Mucosa of stomach (tissue), 1 donor: ENCODE measurements at regions not wholly inside any gene's neighbourhood (a gene's known extent, or its start where the extent isn't known, plus 50 kb on each side); places are given as distances from the start of the nearest gene placed in this dataset.
"Not testable (repeated sequence)": the region's sequence is repeated elsewhere in the genome, so short reads cannot be mapped to it uniquely, and the experiment has no call there.

Experiments
- H3K27me3 ChIP-seq: one replicate; pipeline ENCODE4 v1.7.0; 2013; ENCODE audit warnings: mild to moderate bottlenecking, low read length; ENCODE audit not compliant: control insufficient read depth, insufficient read depth
- H3K36me3 ChIP-seq: one replicate; pipeline ENCODE4 v1.7.0; 2013; ENCODE audit warnings: low read length; ENCODE audit not compliant: control insufficient read depth, insufficient read depth
- H3K4me1 ChIP-seq: one replicate; pipeline ENCODE4 v1.7.0; 2013; ENCODE audit warnings: mild to moderate bottlenecking, low read length; ENCODE audit not compliant: control insufficient read depth, insufficient read depth
- H3K4me3 ChIP-seq: one replicate; pipeline ENCODE4 v1.7.0; 2013; ENCODE audit warnings: low read length
- H3K9ac ChIP-seq: one replicate; pipeline ENCODE4 v1.7.0; 2013; ENCODE audit warnings: mild to moderate bottlenecking, low read length, moderate library complexity
- H3K9me3 ChIP-seq: one replicate; pipeline ENCODE4 v1.7.0; 2013; ENCODE audit warnings: mild to moderate bottlenecking, low read length, moderate library complexity; ENCODE audit not compliant: control insufficient read depth
- donor health status: Pancreatic carcinoma.

DNA sequence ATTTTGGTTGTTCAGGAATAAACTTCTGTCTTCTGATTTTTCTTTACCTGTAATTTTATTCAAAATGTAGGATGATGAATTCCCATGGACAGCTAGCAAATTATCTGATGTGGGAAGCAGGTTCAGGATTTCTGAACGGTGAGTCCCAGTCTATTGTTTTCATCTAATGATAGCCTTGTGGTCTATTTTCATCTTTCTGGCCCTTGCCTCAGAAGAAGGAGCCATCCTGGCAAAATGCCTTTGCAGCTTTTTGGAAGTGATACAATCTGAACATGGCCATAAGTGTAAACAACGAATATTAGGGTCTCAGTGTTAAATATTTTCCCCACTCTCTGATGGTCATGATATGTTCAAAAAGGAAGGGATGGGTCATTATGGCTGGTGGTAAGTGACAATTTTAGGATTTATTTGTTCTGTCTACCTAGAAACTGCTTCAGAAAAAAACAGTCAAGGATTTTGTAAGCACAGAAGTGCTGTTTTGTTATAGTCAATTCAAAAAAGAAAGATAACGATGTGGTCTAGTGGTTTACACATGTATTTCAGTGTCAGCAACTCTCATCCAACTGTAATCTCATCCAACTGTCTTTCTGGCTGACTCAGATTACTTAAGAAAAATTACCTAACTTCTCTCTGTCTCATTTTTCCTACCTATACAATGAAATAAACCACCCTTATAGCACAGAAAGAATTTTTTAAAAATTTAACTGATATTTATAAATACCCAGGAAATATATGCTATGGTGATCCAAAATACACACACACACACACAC lies 272.6 kb upstream of the ERBB4 start:
- Histone ChIP-seq H3K4me3 (no peak overlapping the region), H3K27me3 (no peaks in the 10 kb centered on the region), H3K36me3 (no peaks in the 10 kb centered on the region), H3K9me3 (no peaks in the 10 kb centered on the region), H3K4me1 (no peaks in the 10 kb centered on the region), H3K9ac (no peak overlapping the region)

DNA sequence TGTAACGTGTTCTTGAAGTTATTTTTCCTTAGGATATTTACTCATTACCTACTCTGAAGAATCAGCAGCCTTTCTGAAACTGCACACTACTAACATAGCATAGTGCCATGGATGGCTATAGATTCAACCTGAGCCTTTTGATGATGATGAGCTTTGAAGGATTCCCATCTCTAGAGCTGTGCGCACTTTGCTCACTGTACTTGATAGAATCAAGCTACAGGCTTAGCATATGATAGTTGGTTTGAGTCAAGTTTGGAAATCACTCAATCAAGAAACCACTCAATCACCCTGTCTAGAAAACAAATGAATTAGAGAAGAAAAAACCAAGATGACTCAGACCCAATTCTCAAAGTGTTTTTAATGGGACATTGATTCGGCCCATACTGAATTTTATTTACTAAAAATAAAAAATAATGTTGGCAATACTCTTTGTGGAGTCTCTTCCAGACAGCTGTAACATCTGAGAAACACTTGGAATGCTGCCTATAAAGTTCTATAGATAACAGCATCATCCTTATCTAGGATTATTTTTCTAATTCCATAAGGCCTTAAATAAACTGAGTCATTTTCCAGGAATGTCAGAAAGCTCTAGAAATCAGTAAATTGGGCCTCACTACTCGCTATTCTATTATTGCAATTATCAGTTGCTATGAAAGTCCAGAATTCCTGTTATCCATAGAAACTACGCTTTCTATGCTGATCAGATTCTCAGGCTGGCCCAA lies 259.0 kb upstream of the ERBB4 start:
- Histone ChIP-seq H3K9me3 (no peaks in the 10 kb centered on the region), H3K4me3 (no peak overlapping the region), H3K27me3 (no peaks in the 10 kb centered on the region), H3K36me3 (no peaks in the 10 kb centered on the region), H3K4me1 (no peaks in the 10 kb centered on the region), H3K9ac (no peak overlapping the region)

DNA sequence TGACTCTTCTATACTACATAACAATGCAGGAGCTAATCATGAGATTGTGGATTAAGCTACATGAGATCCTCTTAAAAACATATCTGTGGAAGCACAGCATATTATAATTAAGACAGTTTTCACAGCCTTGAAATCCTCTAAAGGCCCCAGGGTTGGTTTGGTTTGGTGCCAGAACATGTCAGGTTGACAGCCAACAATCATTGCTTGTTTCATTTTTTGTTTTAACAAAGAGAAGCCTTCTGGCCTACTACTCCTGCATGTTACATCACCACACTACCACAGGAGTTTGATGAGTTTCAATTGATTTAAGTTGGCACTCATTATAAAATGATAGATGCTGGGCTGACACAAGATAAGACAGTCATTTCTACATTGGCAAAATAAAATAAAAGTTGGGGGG lies 255.9 kb upstream of the ERBB4 start:
- Histone ChIP-seq H3K4me3 (no peak overlapping the region), H3K9ac (no peak overlapping the region), H3K27me3 (no peaks in the 10 kb centered on the region), H3K9me3 (no peaks in the 10 kb centered on the region), H3K36me3 (no peaks in the 10 kb centered on the region), H3K4me1 (no peaks in the 10 kb centered on the region)

DNA sequence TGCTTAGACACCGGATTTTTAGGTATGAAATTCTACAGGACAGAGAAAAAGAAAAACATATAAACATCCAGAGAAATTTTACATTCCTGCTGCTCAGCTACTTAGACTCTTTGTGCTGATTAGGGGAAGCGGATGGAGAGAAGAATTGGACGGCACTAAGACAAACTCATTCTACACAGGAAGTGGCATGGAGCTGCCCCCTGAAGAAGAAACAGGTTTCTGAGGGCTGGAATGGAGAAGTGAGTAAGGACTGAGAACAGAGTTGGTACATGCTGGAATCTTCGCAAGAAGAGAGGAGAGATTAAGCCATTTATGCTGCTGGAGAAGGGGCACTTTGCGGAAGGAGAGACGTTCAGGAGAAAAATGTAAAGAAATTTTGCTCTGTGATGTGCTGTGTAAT lies 253.0 kb upstream of the ERBB4 start:
- Histone ChIP-seq H3K36me3 (no peaks in the 10 kb centered on the region), H3K9ac (no peak overlapping the region), H3K27me3 (no peaks in the 10 kb centered on the region), H3K4me3 (no peak overlapping the region), H3K4me1 (no peaks in the 10 kb centered on the region), H3K9me3 (no peaks in the 10 kb centered on the region)

DNA sequence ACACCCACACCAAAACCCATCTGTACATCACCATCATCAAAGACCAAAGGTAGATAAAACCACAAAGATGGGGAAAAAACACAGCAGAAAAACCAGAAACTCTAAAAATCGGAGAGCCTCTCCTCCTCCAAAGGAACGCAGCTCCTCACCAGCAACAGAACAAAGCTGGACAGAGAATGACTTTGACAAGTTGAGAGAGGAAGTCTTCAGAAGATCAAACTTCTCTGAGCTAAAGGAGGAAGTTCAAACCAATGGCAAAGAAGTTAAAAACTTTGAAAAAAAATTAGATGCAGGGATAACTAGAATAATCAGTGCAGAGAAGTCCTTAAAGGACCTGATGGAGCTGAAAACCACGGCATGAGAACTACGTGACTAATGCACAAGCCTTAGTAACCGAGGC lies 247.5 kb upstream of the ERBB4 start:
- H3K36me3 ChIP-seq, H3K4me3 ChIP-seq, H3K9ac ChIP-seq, H3K4me1 ChIP-seq, H3K9me3 ChIP-seq, H3K27me3 ChIP-seq: not testable (repeated sequence)

DNA sequence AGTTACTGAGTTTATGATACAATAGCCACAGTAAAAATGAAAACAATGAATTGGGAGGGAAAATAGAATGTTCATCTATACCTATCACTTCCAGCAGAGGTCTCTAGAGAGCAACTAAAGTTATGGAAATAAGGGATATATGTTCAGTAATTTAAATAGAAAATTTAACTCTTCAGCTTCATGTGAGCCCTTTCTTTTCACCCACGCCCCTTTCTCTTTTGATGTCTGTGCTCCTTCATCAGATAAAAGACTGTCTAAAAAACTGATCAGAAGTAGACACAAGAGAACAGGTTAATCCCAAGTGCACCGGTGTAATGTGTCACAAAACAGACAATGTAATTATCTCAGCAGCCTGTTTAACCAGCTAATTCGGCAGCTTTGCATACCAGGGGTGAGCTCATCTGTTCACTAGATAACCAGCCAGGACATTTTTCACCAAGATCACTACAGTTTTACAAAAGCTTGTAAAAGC lies 238.5 kb upstream of the ERBB4 start:
- Histone ChIP-seq H3K27me3 (no peaks in the 10 kb centered on the region), H3K36me3 (no peaks in the 10 kb centered on the region), H3K9ac (no peak overlapping the region), H3K4me1 (no peaks in the 10 kb centered on the region), H3K4me3 (no peak overlapping the region), H3K9me3 (no peaks in the 10 kb centered on the region)

DNA sequence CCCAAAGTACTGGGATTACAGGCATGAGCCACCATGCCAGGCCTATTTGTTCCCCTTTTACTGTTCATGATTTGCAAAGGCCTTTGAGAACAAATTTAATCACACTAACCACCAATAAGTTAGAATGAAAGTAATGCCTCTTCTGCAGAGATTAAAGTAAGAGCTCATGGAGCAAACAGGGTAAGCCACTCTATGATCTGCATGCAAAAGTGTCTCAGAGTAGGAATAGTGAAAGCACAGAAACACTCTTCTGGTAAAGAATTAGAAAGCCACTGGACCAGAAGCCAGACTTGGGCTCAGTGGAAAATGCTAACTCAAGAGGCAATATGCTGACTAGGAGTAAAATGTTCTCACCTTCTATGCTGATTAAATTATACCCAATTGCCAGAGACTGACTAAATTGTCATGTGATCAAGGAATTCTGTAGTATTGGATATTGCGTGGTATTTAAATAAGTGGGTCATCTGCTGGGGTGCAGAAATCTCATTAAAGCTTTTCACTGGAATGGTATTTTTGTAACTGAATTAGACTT lies 235.3 kb upstream of the ERBB4 start:
- no peak overlapping the region for H3K9ac ChIP-seq
- no peaks in the 10 kb centered on the region for H3K9me3 ChIP-seq
- no peaks in the 10 kb centered on the region for H3K4me1 ChIP-seq

DNA sequence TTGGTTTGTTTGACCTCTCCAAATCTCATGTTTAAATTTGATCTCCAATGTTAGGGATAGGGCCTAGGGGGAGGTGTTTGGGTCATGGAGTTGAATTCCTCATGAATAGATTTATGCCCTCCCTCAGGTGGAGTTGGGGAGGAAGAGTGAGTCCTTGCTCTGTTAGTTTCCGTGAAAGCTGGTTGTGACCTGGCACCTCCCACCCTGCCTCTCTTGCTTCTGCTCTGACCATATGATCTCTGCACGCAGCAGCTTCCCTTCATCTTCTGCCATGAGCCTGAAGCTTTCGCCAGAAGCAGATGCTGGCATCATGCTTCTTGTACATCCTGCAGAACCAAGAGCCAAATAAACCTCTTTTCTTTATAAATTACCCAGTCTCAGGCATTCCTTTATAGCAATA lies 231.6 kb upstream of the ERBB4 start:
- no peak overlapping the region for H3K4me3 ChIP-seq
- no peaks in the 10 kb centered on the region for H3K36me3 ChIP-seq

More for the DNA sequence above, 235.3 kb upstream of the ERBB4 start:
- no peak overlapping the region for H3K4me3 ChIP-seq
- H3K36me3 ChIP-seq: no peaks in the 10 kb centered on the region
- H3K27me3 ChIP-seq: no peaks in the 10 kb centered on the region

DNA sequence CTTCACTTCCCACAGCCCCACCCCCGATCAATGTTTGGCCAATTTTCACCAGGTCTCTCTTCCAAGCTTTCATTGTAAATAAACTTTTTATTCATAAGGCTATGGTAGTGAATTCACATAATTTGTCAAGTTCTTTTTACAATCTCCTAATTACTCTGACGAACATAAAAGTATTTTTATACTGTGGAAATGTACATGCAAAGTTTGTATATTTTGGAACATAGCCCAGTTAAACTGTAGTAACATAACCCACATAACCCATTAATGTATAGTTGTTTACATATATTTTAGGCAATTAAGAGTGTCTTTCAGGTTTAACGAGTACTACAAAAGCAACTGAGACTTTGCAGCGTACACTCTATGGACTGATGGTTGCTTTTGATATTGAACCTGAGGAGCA lies 228.3 kb upstream of the ERBB4 start:
- Histone ChIP-seq H3K27me3 (no peaks in the 10 kb centered on the region), H3K9me3 (no peaks in the 10 kb centered on the region), H3K4me1 (no peaks in the 10 kb centered on the region), H3K9ac (no peak overlapping the region), H3K36me3 (no peaks in the 10 kb centered on the region), H3K4me3 (no peak overlapping the region)

More for the DNA sequence above, 231.6 kb upstream of the ERBB4 start:
- H3K9me3 ChIP-seq: no peaks in the 10 kb centered on the region
- no peaks in the 10 kb centered on the region for H3K4me1 ChIP-seq
- H3K9ac ChIP-seq: no peak overlapping the region
- H3K27me3 ChIP-seq: no peaks in the 10 kb centered on the region

DNA sequence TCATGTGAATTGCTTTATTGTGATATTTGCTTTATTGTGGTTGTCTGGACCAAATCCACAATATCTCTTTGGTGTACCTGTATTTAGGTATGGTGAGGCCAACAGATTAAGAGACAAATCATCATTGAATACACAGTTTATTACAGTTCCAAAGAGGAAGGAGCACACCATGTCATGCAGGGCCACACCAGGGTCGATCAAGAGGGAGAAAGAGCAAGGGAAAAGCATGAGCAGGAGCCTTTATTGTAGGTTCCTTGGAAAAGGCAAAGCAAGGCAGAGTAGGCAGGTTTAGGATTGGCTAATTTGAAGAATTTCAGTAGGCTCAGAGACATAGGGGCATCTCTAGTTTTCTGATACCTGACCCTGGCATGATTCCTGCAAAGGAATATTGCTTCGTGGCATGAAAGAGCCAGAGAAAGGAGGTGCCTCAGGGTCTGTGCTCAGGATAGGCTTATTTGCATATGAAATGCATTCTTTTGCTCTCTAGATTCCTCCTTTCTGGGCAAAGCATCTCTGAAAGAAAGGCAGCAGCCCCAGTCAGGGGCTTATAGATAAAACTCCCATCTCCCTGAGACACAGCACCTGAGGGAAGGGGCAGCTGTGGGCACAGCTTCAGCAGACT lies 214.2 kb upstream of the ERBB4 start:
- H3K9ac ChIP-seq: no peak overlapping the region
- H3K36me3 ChIP-seq: no peaks in the 10 kb centered on the region
- no peaks in the 10 kb centered on the region for H3K4me1 ChIP-seq
- H3K4me3 ChIP-seq: no peak overlapping the region
- no peaks in the 10 kb centered on the region for H3K27me3 ChIP-seq
- H3K9me3 ChIP-seq: no peaks in the 10 kb centered on the region

DNA sequence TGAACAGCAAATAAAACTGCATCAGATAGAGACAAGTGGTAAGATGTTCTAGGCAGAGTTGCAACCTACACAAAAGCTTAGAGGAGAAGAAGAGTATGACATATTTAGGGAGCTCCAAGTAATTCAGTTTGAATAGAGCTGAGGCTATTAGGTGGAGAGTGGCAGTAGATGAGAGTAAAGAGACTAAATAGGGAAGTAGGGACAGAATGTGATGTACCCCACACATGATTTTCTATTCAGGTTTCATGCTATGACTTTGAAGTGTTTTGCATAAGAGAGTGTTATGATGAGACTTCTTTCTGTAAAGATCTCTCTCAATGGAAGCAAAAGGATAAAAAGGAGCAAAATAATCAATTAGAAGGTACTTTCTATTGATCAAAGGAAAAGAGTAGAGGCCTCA lies 206.8 kb upstream of the ERBB4 start:
- no peaks in the 10 kb centered on the region for H3K27me3 ChIP-seq
- no peaks in the 10 kb centered on the region for H3K4me1 ChIP-seq
- H3K9ac ChIP-seq: no peak overlapping the region
- no peaks in the 10 kb centered on the region for H3K9me3 ChIP-seq
- H3K36me3 ChIP-seq: no peaks in the 10 kb centered on the region
- H3K4me3 ChIP-seq: no peak overlapping the region
